SIG-M5 (cell line): ENCODE measurements at regions not wholly inside any gene's neighbourhood (a gene's known extent, or its start where the extent isn't known, plus 50 kb on each side); places are given as distances from the start of the nearest gene placed in this dataset.
A peak's percentile ranks its signal among the peaks of the same experiment; 100 is the strongest.
"Not testable (repeated sequence)": the region's sequence is repeated elsewhere in the genome, so short reads cannot be mapped to it uniquely, and the experiment has no call there.

ENCODE experiments used
- DNase-seq: peaks from one replicate; lab custom pipeline; 2025; lab: John Stamatoyannopoulos, UW

- DNase-seq: no peak
Measured at GRCh38 chr4:114249561-114249960, 270.1 kb upstream of the ARSJ start.

- DNase-seq: no peak
Measured at GRCh38 chr4:114249976-114250375, 270.5 kb upstream of the ARSJ start.

- no peak for DNase-seq
Measured at GRCh38 chr4:114250439-114250891, 271.0 kb upstream of the ARSJ start.

GRCh38 chr4:114251020-114251419, 271.6 kb upstream of the ARSJ start:
- DNase-seq: no peak

GRCh38 chr4:114252499-114252898, 273.1 kb upstream of the ARSJ start:
- DNase-seq: no peak

GRCh38 chr4:114257501-114257900, 278.1 kb upstream of the ARSJ start:
- DNase-seq: no peak

GRCh38 chr4:114262421-114262820, 283.0 kb upstream of the ARSJ start:
- DNase-seq: not testable (repeated sequence)

GRCh38 chr4:114263233-114263632, 283.8 kb upstream of the ARSJ start:
- DNase-seq: no peak

- no peak for DNase-seq
Measured at GRCh38 chr4:114264452-114264851, 285.0 kb upstream of the ARSJ start.

- DNase-seq: no peak
Measured at GRCh38 chr4:114264877-114265291, 285.4 kb upstream of the ARSJ start.

- no peak for DNase-seq
Measured at GRCh38 chr4:114265342-114265741, 285.9 kb upstream of the ARSJ start.

- DNase-seq: no peak
Measured at GRCh38 chr4:114267976-114268375, 288.5 kb upstream of the ARSJ start.

GRCh38 chr4:114271031-114271430, 291.6 kb upstream of the ARSJ start:
- DNase-seq: no peak

GRCh38 chr4:114272226-114272625, 292.8 kb upstream of the ARSJ start:
- DNase-seq: no peak

GRCh38 chr4:114273238-114273637, 293.8 kb upstream of the ARSJ start:
- peak; percentile 0 for DNase-seq

GRCh38 chr4:114277690-114278089, 298.2 kb upstream of the ARSJ start:
- no peak for DNase-seq

- DNase-seq: no peak
Measured at GRCh38 chr4:114279066-114279465, 299.6 kb upstream of the ARSJ start.

- no peak for DNase-seq
Measured at GRCh38 chr4:114279711-114280110, 300.3 kb upstream of the ARSJ start.

- DNase-seq: no peak
Measured at GRCh38 chr4:114280645-114281044, 301.2 kb upstream of the ARSJ start.

GRCh38 chr4:114281164-114281960, 301.9 kb upstream of the ARSJ start:
- DNase-seq: no peak

- DNase-seq: no peak
Measured at GRCh38 chr4:114282937-114283336, 303.5 kb upstream of the ARSJ start.

GRCh38 chr4:114284629-114285028, 305.2 kb upstream of the ARSJ start:
- no peak for DNase-seq

GRCh38 chr4:114286262-114286810, 306.9 kb upstream of the ARSJ start:
- DNase-seq: no peak
